ENCODE measurements at regions not wholly inside any gene's neighbourhood (a gene's known extent, or its start where the extent isn't known, plus 50 kb on each side); places are given as distances from the start of the nearest gene placed in this dataset.

GRCh38 chr6:22081709-22082108 lies 215.1 kb downstream of the PRL start:
- TF ChIP-seq CTCF (conservative IDR thresholded peaks at IDR 0.05; ENCODE audit: low read length) (no peak), EZH2phosphoT487 (IDR thresholded peaks at IDR 0.05; ENCODE audit: borderline replicate concordance, low read depth, low read length) (no peak)
